ENCODE measurements at regions not wholly inside any gene's neighbourhood (a gene's known extent, or its start where the extent isn't known, plus 50 kb on each side); places are given as distances from the start of the nearest gene placed in this dataset.

DNA sequence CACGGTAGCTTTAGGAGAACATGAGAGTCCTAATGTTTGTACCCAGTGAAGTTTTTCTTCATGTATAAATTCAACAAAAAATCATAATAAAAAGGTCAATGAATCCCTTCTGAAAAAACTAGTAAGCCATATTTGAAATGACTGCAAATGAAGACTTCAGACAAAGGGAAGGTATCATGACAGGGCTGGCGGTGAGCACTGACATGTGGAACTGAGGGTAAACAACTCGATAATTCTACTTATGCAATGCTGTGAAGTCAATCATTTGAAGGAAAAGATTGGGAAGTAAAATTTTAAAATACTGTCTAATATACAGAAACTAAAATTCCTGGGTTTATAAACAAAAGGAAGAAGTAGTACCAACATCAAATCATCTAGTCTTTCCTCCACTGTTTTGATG lies 190.2 kb upstream of the COPS8 start:
- TF ChIP-seq, protein P1, sequence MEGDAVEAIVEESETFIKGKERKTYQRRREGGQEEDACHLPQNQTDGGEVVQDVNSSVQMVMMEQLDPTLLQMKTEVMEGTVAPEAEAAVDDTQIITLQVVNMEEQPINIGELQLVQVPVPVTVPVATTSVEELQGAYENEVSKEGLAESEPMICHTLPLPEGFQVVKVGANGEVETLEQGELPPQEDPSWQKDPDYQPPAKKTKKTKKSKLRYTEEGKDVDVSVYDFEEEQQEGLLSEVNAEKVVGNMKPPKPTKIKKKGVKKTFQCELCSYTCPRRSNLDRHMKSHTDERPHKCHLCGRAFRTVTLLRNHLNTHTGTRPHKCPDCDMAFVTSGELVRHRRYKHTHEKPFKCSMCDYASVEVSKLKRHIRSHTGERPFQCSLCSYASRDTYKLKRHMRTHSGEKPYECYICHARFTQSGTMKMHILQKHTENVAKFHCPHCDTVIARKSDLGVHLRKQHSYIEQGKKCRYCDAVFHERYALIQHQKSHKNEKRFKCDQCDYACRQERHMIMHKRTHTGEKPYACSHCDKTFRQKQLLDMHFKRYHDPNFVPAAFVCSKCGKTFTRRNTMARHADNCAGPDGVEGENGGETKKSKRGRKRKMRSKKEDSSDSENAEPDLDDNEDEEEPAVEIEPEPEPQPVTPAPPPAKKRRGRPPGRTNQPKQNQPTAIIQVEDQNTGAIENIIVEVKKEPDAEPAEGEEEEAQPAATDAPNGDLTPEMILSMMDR (IDR thresholded peaks at IDR 0.05; ENCODE audit: low read length) = no peak
- no peak for TF ChIP-seq EZH2phosphoT487 (IDR thresholded peaks at IDR 0.05; ENCODE audit: low read length)
- TF ChIP-seq EZH2 (optimal IDR thresholded peaks at IDR 0.05; ENCODE audit: low read depth, low read length) = no peak
- Histone ChIP-seq H3K27me3 (replicated peaks; ENCODE audit: insufficient read depth, low read length) (no peaks in the 10 kb centered on the region), H3K4me3 (ENCODE audit: low read length) (no peak overlapping the region)

GRCh38 chr2:236896688-236897087 lies 189.0 kb upstream of the COPS8 start:
- Histone ChIP-seq H2AFZ (ENCODE audit: low read length) (no peak overlapping the region), H3K4me1 (ENCODE audit: low read length) (peaks cover 7% of the 10 kb centered on the region), H3K9ac (ENCODE audit: low read length) (no peak overlapping the region), H3F3A (ENCODE audit: insufficient read depth, low read length) (no peaks in the 10 kb centered on the region), H3K9me3 (replicated peaks; ENCODE audit: insufficient read depth, low read length) (no peaks in the 10 kb centered on the region), H3K36me3 (replicated peaks; ENCODE audit: insufficient read depth, low read length) (no peaks in the 10 kb centered on the region), H3K27me3 (replicated peaks; ENCODE audit: insufficient read depth, low read length) (no peaks in the 10 kb centered on the region), H3K79me2 (ENCODE audit: low read length) (no peaks in the 10 kb centered on the region), H4K20me1 (ENCODE audit: insufficient read depth, low read length) (no peaks in the 10 kb centered on the region), H3K4me3 (ENCODE audit: low read length) (no peak overlapping the region), H3K9me2 (replicated peaks; ENCODE audit: insufficient read depth, low read length) (no peaks in the 10 kb centered on the region), H3K27ac (ENCODE audit: low read length) (no peak overlapping the region), H3K4me2 (ENCODE audit: low read depth, low read length) (no peak overlapping the region)
- DNase-seq = no peak
- TF ChIP-seq EZH2phosphoT487 (IDR thresholded peaks at IDR 0.05; ENCODE audit: low read length) = no peak
- TF ChIP-seq, protein P1 (IDR thresholded peaks at IDR 0.05; ENCODE audit: low read length) = no peak
- no peak for TF ChIP-seq EZH2 (optimal IDR thresholded peaks at IDR 0.05; ENCODE audit: low read depth, low read length)

More for the DNA sequence above, 190.2 kb upstream of the COPS8 start:
- Histone ChIP-seq H3K4me1 (ENCODE audit: low read length) (peaks cover 7% of the 10 kb centered on the region), H3K9me2 (replicated peaks; ENCODE audit: insufficient read depth, low read length) (no peaks in the 10 kb centered on the region), H3K36me3 (replicated peaks; ENCODE audit: insufficient read depth, low read length) (no peaks in the 10 kb centered on the region), H3K79me2 (ENCODE audit: low read length) (no peaks in the 10 kb centered on the region), H3K9me3 (replicated peaks; ENCODE audit: insufficient read depth, low read length) (no peaks in the 10 kb centered on the region), H3K27ac (ENCODE audit: low read length) (no peak overlapping the region), H3K4me2 (ENCODE audit: low read depth, low read length) (no peak overlapping the region), H2AFZ (ENCODE audit: low read length) (no peak overlapping the region), H4K20me1 (ENCODE audit: insufficient read depth, low read length) (no peaks in the 10 kb centered on the region), H3K9ac (ENCODE audit: low read length) (no peak overlapping the region), H3F3A (ENCODE audit: insufficient read depth, low read length) (no peaks in the 10 kb centered on the region)
- DNase-seq = no peak

DNA sequence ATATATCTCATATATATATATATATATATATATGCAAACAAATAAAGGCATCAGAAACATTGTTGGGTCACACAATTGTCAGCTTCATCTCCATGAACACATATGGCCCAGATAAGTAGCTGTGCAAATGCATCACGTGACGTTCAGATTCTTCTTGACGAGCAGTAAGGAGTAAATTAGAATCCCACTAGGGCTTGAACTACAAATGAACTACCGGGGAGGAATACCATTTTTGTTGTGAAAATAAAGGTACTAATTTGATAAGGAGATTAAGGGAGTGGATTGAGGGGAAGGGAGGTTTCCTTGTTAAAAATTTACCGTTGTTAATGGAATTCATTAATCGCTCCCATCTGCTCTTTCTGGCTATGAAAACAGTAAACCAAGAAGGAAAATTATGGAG lies 186.5 kb upstream of the COPS8 start:
- Histone ChIP-seq H3K9ac (ENCODE audit: low read length) (no peak overlapping the region), H3K27me3 (replicated peaks; ENCODE audit: insufficient read depth, low read length) (no peaks in the 10 kb centered on the region)
- DNase-seq = no peak

More for the DNA sequence above, 186.5 kb upstream of the COPS8 start:
- H3K79me2 ChIP-seq (ENCODE audit: low read length) = no peaks in the 10 kb centered on the region
- H3F3A ChIP-seq (ENCODE audit: insufficient read depth, low read length) = no peaks in the 10 kb centered on the region
- H3K9me3 ChIP-seq (replicated peaks; ENCODE audit: insufficient read depth, low read length) = no peaks in the 10 kb centered on the region
- no peak overlapping the region for H3K27ac ChIP-seq (ENCODE audit: low read length)
- no peaks in the 10 kb centered on the region for H3K36me3 ChIP-seq (replicated peaks; ENCODE audit: insufficient read depth, low read length)
- H3K9me2 ChIP-seq (replicated peaks; ENCODE audit: insufficient read depth, low read length) = no peaks in the 10 kb centered on the region
- no peak overlapping the region for H3K4me2 ChIP-seq (ENCODE audit: low read depth, low read length)
- TF ChIP-seq EZH2phosphoT487 (IDR thresholded peaks at IDR 0.05; ENCODE audit: low read length) = no peak
- no peak for TF ChIP-seq EZH2 (optimal IDR thresholded peaks at IDR 0.05; ENCODE audit: low read depth, low read length)
- TF ChIP-seq, protein P1 (IDR thresholded peaks at IDR 0.05; ENCODE audit: low read length) = no peak
- H3K4me3 ChIP-seq (ENCODE audit: low read length) = no peak overlapping the region
- H4K20me1 ChIP-seq (ENCODE audit: insufficient read depth, low read length) = no peaks in the 10 kb centered on the region
- no peak overlapping the region for H2AFZ ChIP-seq (ENCODE audit: low read length)
- H3K4me1 ChIP-seq (ENCODE audit: low read length) = peaks cover 7% of the 10 kb centered on the region
